Activated naive CD4-positive, alpha-beta T cell treated with anti-CD3 and anti-CD28 coated beads, Interleukin-2, amount 50 U/mL, for 24 hours (primary cell): ENCODE measurements at regions not wholly inside any gene's neighbourhood (a gene's known extent, or its start where the extent isn't known, plus 50 kb on each side); places are given as distances from the start of the nearest gene placed in this dataset.

Source experiments
- H3K27ac Mint-ChIP-seq: one replicate; pipeline ENCODE4 v1.8.0; 2021; ENCODE audit warnings: mild to moderate bottlenecking, mixed read lengths
- H3K27me3 Mint-ChIP-seq: one replicate; pipeline ENCODE4 v1.8.0; 2021; ENCODE audit warnings: mixed read lengths
- H3K36me3 Mint-ChIP-seq: one replicate; pipeline ENCODE4 v1.8.0; 2021; ENCODE audit warnings: mixed read lengths
- H3K4me1 Mint-ChIP-seq: one replicate; pipeline ENCODE4 v1.8.0; 2021; ENCODE audit warnings: mixed read lengths
- H3K4me3 Mint-ChIP-seq: one replicate; pipeline ENCODE4 v1.8.0; 2021; ENCODE audit warnings: mild to moderate bottlenecking, mixed read lengths
- H3K9me3 Mint-ChIP-seq: one replicate; pipeline ENCODE4 v1.8.0; 2021; ENCODE audit warnings: mixed read lengths

GRCh38 chr16:65916995-65917394, 449.5 kb upstream of the CDH5 start:
- H3K27ac Mint-ChIP-seq, result no peak overlapping the region
- H3K4me1 Mint-ChIP-seq, result no peaks in the 10 kb centered on the region
- no peaks in the 10 kb centered on the region for H3K36me3 Mint-ChIP-seq
- no peak overlapping the region for H3K4me3 Mint-ChIP-seq
- H3K9me3 Mint-ChIP-seq, result no peaks in the 10 kb centered on the region
- peaks cover 2% of the 10 kb centered on the region for H3K27me3 Mint-ChIP-seq

GRCh38 chr16:65910291-65910690, 456.2 kb upstream of the CDH5 start:
- H3K9me3 Mint-ChIP-seq, result no peaks in the 10 kb centered on the region
- no peaks in the 10 kb centered on the region for H3K27me3 Mint-ChIP-seq
- no peaks in the 10 kb centered on the region for H3K4me1 Mint-ChIP-seq
- no peak overlapping the region for H3K27ac Mint-ChIP-seq
- no peaks in the 10 kb centered on the region for H3K36me3 Mint-ChIP-seq
- H3K4me3 Mint-ChIP-seq, result no peak overlapping the region

- H3K27me3 Mint-ChIP-seq, result no peaks in the 10 kb centered on the region
- no peak overlapping the region for H3K4me3 Mint-ChIP-seq
- no peaks in the 10 kb centered on the region for H3K9me3 Mint-ChIP-seq
- H3K4me1 Mint-ChIP-seq, result no peaks in the 10 kb centered on the region
- no peaks in the 10 kb centered on the region for H3K36me3 Mint-ChIP-seq
- H3K27ac Mint-ChIP-seq, result no peak overlapping the region
Measured at GRCh38 chr16:65909310-65910050, 457.0 kb upstream of the CDH5 start.

GRCh38 chr16:65908568-65908967, 457.9 kb upstream of the CDH5 start:
- Mint-ChIP-seq H3K27me3 (no peaks in the 10 kb centered on the region), H3K4me3 (no peak overlapping the region), H3K36me3 (no peaks in the 10 kb centered on the region), H3K9me3 (no peaks in the 10 kb centered on the region), H3K27ac (no peak overlapping the region), H3K4me1 (no peaks in the 10 kb centered on the region)

- H3K4me3 Mint-ChIP-seq, result no peak overlapping the region
- no peaks in the 10 kb centered on the region for H3K4me1 Mint-ChIP-seq
- H3K36me3 Mint-ChIP-seq, result no peaks in the 10 kb centered on the region
- H3K27ac Mint-ChIP-seq, result no peak overlapping the region
- H3K9me3 Mint-ChIP-seq, result no peaks in the 10 kb centered on the region
- peaks cover 2% of the 10 kb centered on the region for H3K27me3 Mint-ChIP-seq
Measured at GRCh38 chr16:65905331-65905730, 461.2 kb upstream of the CDH5 start.

- Mint-ChIP-seq H3K4me3 (no peak overlapping the region), H3K4me1 (no peaks in the 10 kb centered on the region), H3K9me3 (no peaks in the 10 kb centered on the region), H3K27ac (no peak overlapping the region), H3K27me3 (peaks cover 4% of the 10 kb centered on the region), H3K36me3 (no peaks in the 10 kb centered on the region)
Measured at GRCh38 chr16:65896448-65897153, 469.9 kb upstream of the CDH5 start.

- Mint-ChIP-seq H3K9me3 (no peaks in the 10 kb centered on the region), H3K27me3 (peaks cover 3% of the 10 kb centered on the region), H3K36me3 (no peaks in the 10 kb centered on the region), H3K4me3 (no peak overlapping the region), H3K27ac (no peak overlapping the region), H3K4me1 (no peaks in the 10 kb centered on the region)
Measured at GRCh38 chr16:65895906-65896305, 470.6 kb upstream of the CDH5 start.

GRCh38 chr16:65895486-65895885, 471.0 kb upstream of the CDH5 start:
- Mint-ChIP-seq H3K27ac (no peak overlapping the region), H3K9me3 (no peaks in the 10 kb centered on the region), H3K36me3 (no peaks in the 10 kb centered on the region), H3K27me3 (peaks cover 3% of the 10 kb centered on the region), H3K4me1 (no peaks in the 10 kb centered on the region), H3K4me3 (no peak overlapping the region)

- H3K9me3 Mint-ChIP-seq, result no peaks in the 10 kb centered on the region
- no peaks in the 10 kb centered on the region for H3K36me3 Mint-ChIP-seq
- H3K27me3 Mint-ChIP-seq, result peaks cover 2% of the 10 kb centered on the region
- no peak overlapping the region for H3K27ac Mint-ChIP-seq
- no peaks in the 10 kb centered on the region for H3K4me1 Mint-ChIP-seq
- H3K4me3 Mint-ChIP-seq, result no peak overlapping the region
Measured at GRCh38 chr16:65890203-65890602, 476.3 kb upstream of the CDH5 start.

GRCh38 chr16:65889533-65889966, 476.9 kb upstream of the CDH5 start:
- H3K4me1 Mint-ChIP-seq, result no peaks in the 10 kb centered on the region
- no peaks in the 10 kb centered on the region for H3K36me3 Mint-ChIP-seq
- no peaks in the 10 kb centered on the region for H3K9me3 Mint-ChIP-seq
- H3K27ac Mint-ChIP-seq, result no peak overlapping the region
- H3K4me3 Mint-ChIP-seq, result no peak overlapping the region
- H3K27me3 Mint-ChIP-seq, result peaks cover 2% of the 10 kb centered on the region

GRCh38 chr16:65888201-65888600, 478.3 kb upstream of the CDH5 start:
- H3K4me1 Mint-ChIP-seq, result no peaks in the 10 kb centered on the region
- no peaks in the 10 kb centered on the region for H3K9me3 Mint-ChIP-seq
- H3K36me3 Mint-ChIP-seq, result no peaks in the 10 kb centered on the region
- H3K27ac Mint-ChIP-seq, result no peak overlapping the region
- peaks cover 2% of the 10 kb centered on the region for H3K27me3 Mint-ChIP-seq
- H3K4me3 Mint-ChIP-seq, result no peak overlapping the region

GRCh38 chr16:65884018-65884417, 482.5 kb upstream of the CDH5 start:
- H3K9me3 Mint-ChIP-seq, result peaks cover 4% of the 10 kb centered on the region
- H3K4me1 Mint-ChIP-seq, result no peaks in the 10 kb centered on the region
- H3K27me3 Mint-ChIP-seq, result no peaks in the 10 kb centered on the region
- H3K27ac Mint-ChIP-seq, result no peak overlapping the region
- no peaks in the 10 kb centered on the region for H3K36me3 Mint-ChIP-seq
- no peak overlapping the region for H3K4me3 Mint-ChIP-seq

- peaks cover 4% of the 10 kb centered on the region for H3K9me3 Mint-ChIP-seq
- no peaks in the 10 kb centered on the region for H3K27me3 Mint-ChIP-seq
- H3K4me1 Mint-ChIP-seq, result no peaks in the 10 kb centered on the region
- H3K36me3 Mint-ChIP-seq, result no peaks in the 10 kb centered on the region
- no peak overlapping the region for H3K4me3 Mint-ChIP-seq
- H3K27ac Mint-ChIP-seq, result no peak overlapping the region
Measured at GRCh38 chr16:65878347-65878746, 488.1 kb upstream of the CDH5 start.

- H3K27me3 Mint-ChIP-seq, result no peaks in the 10 kb centered on the region
- no peaks in the 10 kb centered on the region for H3K4me1 Mint-ChIP-seq
- H3K36me3 Mint-ChIP-seq, result no peaks in the 10 kb centered on the region
- H3K9me3 Mint-ChIP-seq, result peaks cover 3% of the 10 kb centered on the region
- no peak overlapping the region for H3K4me3 Mint-ChIP-seq
- H3K27ac Mint-ChIP-seq, result no peak overlapping the region
Measured at GRCh38 chr16:65876624-65877023, 489.9 kb upstream of the CDH5 start.

GRCh38 chr16:65876056-65876408, 490.5 kb upstream of the CDH5 start:
- Mint-ChIP-seq H3K27ac (no peak overlapping the region), H3K9me3 (no peaks in the 10 kb centered on the region), H3K4me3 (no peak overlapping the region), H3K36me3 (no peaks in the 10 kb centered on the region), H3K27me3 (no peaks in the 10 kb centered on the region), H3K4me1 (no peaks in the 10 kb centered on the region)

- Mint-ChIP-seq H3K36me3 (no peaks in the 10 kb centered on the region), H3K9me3 (no peaks in the 10 kb centered on the region), H3K4me1 (no peaks in the 10 kb centered on the region), H3K27me3 (no peaks in the 10 kb centered on the region), H3K4me3 (no peak overlapping the region), H3K27ac (no peak overlapping the region)
Measured at GRCh38 chr16:65875381-65876055, 491.0 kb upstream of the CDH5 start.
